ENCODE measurements at regions not wholly inside any gene's neighbourhood (a gene's known extent, or its start where the extent isn't known, plus 50 kb on each side); places are given as distances from the start of the nearest gene placed in this dataset.

DNA sequence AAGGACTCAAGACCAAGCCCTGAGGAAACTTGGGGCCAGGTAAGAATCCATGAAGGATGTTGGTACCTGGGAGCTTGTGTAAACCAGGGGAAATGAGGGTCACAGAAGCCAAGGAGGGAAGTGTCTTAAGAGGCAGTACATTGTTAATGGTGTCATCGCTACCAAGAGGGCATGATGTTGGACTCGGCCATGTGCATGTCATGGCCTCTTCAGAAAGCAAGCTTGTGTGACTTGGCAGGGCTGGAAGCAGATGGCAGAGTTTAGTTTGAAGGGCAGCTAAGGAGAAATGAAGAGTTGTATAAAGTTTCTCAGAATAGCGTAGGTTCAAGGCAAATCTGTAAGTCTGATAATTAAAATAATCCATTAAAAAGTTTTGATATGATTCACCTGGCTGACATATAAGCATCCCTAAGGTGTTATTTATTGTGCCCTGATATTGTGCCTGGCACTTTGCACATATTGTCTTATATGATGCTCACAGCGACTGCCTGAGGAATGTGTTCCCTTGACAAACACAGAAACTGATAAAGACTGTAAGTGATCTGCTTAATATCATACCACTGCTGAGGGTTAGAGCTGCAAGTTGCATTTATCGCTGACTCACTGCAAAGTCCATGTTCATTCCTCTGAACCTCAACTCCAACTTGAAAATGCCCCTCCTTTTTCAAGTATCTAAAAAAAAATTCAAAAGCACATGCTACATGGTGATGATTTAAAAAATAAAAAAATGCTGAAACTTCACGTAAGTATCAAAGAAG lies 81.3 kb upstream of the PTPN3 start:
- TF ChIP-seq, protein P1, sequence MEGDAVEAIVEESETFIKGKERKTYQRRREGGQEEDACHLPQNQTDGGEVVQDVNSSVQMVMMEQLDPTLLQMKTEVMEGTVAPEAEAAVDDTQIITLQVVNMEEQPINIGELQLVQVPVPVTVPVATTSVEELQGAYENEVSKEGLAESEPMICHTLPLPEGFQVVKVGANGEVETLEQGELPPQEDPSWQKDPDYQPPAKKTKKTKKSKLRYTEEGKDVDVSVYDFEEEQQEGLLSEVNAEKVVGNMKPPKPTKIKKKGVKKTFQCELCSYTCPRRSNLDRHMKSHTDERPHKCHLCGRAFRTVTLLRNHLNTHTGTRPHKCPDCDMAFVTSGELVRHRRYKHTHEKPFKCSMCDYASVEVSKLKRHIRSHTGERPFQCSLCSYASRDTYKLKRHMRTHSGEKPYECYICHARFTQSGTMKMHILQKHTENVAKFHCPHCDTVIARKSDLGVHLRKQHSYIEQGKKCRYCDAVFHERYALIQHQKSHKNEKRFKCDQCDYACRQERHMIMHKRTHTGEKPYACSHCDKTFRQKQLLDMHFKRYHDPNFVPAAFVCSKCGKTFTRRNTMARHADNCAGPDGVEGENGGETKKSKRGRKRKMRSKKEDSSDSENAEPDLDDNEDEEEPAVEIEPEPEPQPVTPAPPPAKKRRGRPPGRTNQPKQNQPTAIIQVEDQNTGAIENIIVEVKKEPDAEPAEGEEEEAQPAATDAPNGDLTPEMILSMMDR (IDR thresholded peaks at IDR 0.05; ENCODE audit: low read depth, low read length): no peak
- DNase-seq (ENCODE audit: low read depth in 2 of 2): peak in 1 of 2 donors; percentile 48
- no peak overlapping the region for H3K4me3 ChIP-seq (replicated peaks in 1 of 2; ENCODE audit: low read depth in 2 of 2, low read length in 2 of 2)

DNA sequence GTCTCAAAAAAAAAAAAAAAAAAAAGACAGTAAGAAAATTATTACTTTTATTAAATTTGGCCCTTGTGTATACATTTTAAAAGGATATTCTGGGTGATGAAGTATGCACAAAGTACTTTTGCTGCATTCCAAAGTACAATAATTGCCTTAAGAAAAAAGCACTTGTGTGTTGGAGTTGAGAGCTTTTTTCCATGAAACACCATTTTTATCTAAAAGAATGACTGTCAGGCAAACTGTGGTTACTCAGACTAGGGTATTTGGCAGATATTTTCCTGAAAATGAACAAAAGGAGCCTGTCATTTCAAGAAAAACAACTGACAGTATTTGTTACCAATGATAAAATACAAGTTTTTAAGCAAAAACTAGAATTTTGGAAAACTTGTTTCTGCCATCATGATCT lies 84.3 kb upstream of the PTPN3 start:
- TF ChIP-seq, protein P1 (IDR thresholded peaks at IDR 0.05; ENCODE audit: low read depth, low read length): no peak
- DNase-seq (ENCODE audit: low read depth in 2 of 2): peak in 1 of 2 donors; percentile 27
- no peak overlapping the region for H3K4me3 ChIP-seq (replicated peaks in 1 of 2; ENCODE audit: low read depth in 2 of 2, low read length in 2 of 2)

DNA sequence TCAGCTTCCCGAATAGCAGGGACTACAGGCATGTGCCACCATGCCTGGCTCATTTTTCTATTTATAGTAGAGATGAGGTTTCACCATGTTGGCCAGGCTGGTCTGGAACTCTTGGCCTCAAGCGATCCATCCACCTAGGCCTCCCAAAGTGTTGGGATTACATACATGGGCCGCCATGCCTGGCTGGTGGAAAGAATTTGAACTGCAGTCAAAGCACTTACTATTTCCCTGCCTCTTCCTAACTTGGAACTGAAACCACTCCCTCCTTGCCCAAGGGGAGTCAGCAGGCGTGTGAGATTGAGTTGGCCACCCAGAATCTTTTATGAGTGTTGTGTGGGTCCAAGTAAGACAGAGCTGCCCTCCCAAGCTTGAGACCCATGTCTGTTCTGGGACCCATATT lies 86.1 kb upstream of the PTPN3 start:
- DNase-seq (ENCODE audit: low read depth in 2 of 2): no peak
- no peak overlapping the region for H3K4me3 ChIP-seq (replicated peaks in 1 of 2; ENCODE audit: low read depth in 2 of 2, low read length in 2 of 2)
- TF ChIP-seq, protein P1 (IDR thresholded peaks at IDR 0.05; ENCODE audit: low read depth, low read length): no peak

DNA sequence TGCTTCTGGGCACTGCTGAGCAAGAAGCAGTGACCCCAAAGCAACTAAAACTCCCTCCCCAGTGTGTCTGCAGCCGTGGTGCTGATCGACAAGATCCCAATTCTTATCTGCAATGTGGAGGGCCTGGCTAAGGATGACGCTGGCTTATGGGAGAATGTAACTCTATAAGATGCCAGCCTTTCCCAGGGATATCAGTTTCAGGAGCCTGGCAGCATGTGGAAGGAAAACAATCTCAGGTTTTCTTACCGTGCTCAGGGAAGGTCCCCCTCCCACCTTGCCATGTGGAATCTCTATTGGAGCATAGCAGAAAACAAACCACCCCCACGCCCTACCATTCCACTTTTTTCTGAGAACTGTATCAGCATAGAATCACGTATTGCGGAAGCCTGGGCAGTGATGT lies 87.7 kb upstream of the PTPN3 start:
- TF ChIP-seq, protein P1 (IDR thresholded peaks at IDR 0.05; ENCODE audit: low read depth, low read length): no peak

DNA sequence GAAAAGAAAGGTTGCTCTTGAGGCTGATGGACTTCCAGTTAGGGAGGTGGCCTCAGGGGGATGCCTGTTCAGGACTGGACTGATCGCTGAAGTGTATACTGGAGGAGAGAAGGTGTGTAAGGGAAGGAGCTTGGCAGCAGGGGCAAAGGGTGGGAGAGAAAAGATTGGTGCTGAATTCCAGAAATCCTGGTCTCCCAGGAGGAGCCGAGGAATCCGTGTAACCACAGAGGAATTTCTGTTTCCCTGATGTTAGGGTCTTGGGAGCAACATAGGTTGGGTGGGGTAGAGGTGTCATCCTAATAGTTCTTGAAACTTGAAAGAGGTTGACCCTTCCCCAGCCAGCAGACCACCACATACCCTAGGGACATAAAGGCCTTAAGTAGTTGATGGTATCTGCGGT lies 88.9 kb upstream of the PTPN3 start:
- no peak for DNase-seq (ENCODE audit: low read depth in 2 of 2)
- TF ChIP-seq, protein P1 (IDR thresholded peaks at IDR 0.05; ENCODE audit: low read depth, low read length): no peak
- H3K4me3 ChIP-seq (replicated peaks in 1 of 2; ENCODE audit: low read depth in 2 of 2, low read length in 2 of 2): no peak overlapping the region

More for the DNA sequence above, 87.7 kb upstream of the PTPN3 start:
- H3K4me3 ChIP-seq (replicated peaks in 1 of 2; ENCODE audit: low read depth in 2 of 2, low read length in 2 of 2): no peak overlapping the region
- no peak for DNase-seq (ENCODE audit: low read depth in 2 of 2)

DNA sequence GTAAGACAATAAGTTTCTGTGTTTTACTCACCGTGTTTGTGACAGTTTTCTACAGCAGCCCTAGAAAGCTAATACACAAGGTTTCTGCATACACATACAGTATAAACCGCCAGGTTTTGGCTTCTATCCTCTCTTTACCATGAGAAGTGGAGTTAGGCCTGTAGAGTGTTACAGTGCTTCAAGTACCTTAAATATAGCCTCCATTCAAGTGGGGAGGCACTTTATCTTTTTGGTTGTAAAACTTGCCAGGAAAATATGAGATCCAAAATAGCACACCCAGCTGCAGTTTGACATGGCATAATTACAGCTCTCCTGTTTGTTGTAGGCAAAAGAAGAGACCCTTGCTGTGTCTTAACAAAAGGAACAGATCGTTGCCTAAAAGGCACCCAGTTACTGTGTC lies 90.3 kb upstream of the PTPN3 start:
- TF ChIP-seq, protein P1 (IDR thresholded peaks at IDR 0.05; ENCODE audit: low read depth, low read length): no peak
- no peak for DNase-seq (ENCODE audit: low read depth in 2 of 2)
- H3K4me3 ChIP-seq (replicated peaks in 1 of 2; ENCODE audit: low read depth in 2 of 2, low read length in 2 of 2): no peak overlapping the region

DNA sequence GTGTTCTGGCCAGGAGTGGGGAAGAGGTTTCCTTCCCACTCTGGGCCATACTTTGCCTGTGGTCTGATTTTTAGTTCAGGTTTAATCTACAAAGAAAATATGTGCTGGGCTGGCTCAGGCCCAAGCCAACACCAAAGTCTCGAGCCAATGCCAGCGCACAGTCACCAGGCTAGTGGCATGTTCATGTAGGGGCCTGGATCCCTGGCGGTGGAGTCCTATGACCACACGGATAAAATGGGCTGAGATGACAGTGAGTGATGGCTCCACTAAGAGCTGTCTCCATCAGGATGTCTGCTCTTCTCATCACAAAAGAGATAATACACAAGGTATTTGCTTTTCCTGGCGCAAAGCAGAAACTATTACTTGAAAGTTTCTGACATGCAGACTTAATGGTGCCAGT lies 92.9 kb upstream of the PTPN3 start:
- no peak for DNase-seq (ENCODE audit: low read depth in 2 of 2)
- TF ChIP-seq, protein P1 (IDR thresholded peaks at IDR 0.05; ENCODE audit: low read depth, low read length): no peak

More for the DNA sequence above, 92.9 kb upstream of the PTPN3 start:
- H3K4me3 ChIP-seq (replicated peaks in 1 of 2; ENCODE audit: low read depth in 2 of 2, low read length in 2 of 2): no peak overlapping the region

Measured in cardiac fibroblast (primary cell).